Stomach (tissue), 8 donors: ENCODE measurements at regions not wholly inside any gene's neighbourhood (a gene's known extent, or its start where the extent isn't known, plus 50 kb on each side); places are given as distances from the start of the nearest gene placed in this dataset.

ENCODE experiments used
- DNase-seq, 2 donors: peaks; one replicate each; pipeline versions ENCODE4 v3.0.0 to v3.0.0-alpha.2; 2013 to 2019
- H3K27ac ChIP-seq, 5 donors: fragments of 200-600 bp in 4 of 5; sonication (generic) in 4 of 5; one replicate each; pipeline ENCODE4 v1.5.1; 2013 to 2019; ENCODE audit warnings: mild to moderate bottlenecking in 1 of 5, moderate library complexity in 1 of 5
- H3K27me3 ChIP-seq, 3 donors: fragments of 200-600 bp; sonication (generic); one replicate each; pipeline ENCODE4 v1.5.1; 2017 to 2019; ENCODE audit warnings: mixed run types in 1 of 3
- H3K36me3 ChIP-seq, 4 donors: fragments of 200-600 bp; sonication (generic); 1 replicate in 3 of 4; 2 replicates in 1 of 4; pipeline ENCODE4 v1.5.1; 2016 to 2019
- H3K4me1 ChIP-seq, 4 donors: fragments of 200-600 bp; sonication (generic); one replicate each; pipeline ENCODE4 v1.5.1; 2016 to 2019
- H3K4me3 ChIP-seq, 4 donors: fragments of 200-600 bp; sonication (generic) in 3 of 4; one replicate each; pipeline ENCODE4 v1.5.1; 2016 to 2019; ENCODE audit warnings: mild to moderate bottlenecking in 1 of 4
- H3K9me3 ChIP-seq, 4 donors: fragments of 200-600 bp; sonication (generic); one replicate each; pipeline ENCODE4 v1.5.1; 2016 to 2019
- CTCF ChIP-seq, 7 experiments: fragments of 450-650 bp in 4 of 7; fragments of 200-600 bp in 3 of 7; sonication (generic) in 3 of 7; IDR thresholded peaks; one replicate each; pipeline ENCODE4 v1.5.1; 2016 to 2019; ENCODE audit warnings: antibody characterized with exemption in 7 of 7, control low read depth in 2 of 7, mild to moderate bottlenecking in 1 of 7
- EP300 ChIP-seq: sonication (generic); formaldehyde crosslinking; IDR thresholded peaks from one replicate; pipeline ENCODE4 v1.6.1; 2017; ENCODE audit warnings: antibody characterized with exemption
- POLR2A ChIP-seq, 4 donors: fragments of 450-650 bp; IDR thresholded peaks; one replicate each; pipeline ENCODE4 v1.6.1; 2016; ENCODE audit warnings: antibody characterized with exemption in 4 of 4, control low read depth in 2 of 4, mild to moderate bottlenecking in 1 of 4, moderate library complexity in 1 of 4
- POLR2AphosphoS5 ChIP-seq, 3 donors: sonication (generic); formaldehyde crosslinking; IDR thresholded peaks; one replicate each; pipeline ENCODE4 v1.6.1; 2016; ENCODE audit warnings: antibody characterized with exemption in 3 of 3
- WGBS, 5 donors: extraction: QIAGEN DNeasy Blood & Tissue Kit in 3 of 5; methylation state at CpG; one replicate each; pipeline versions ENCODE4 v1.1.5 to v1.1.7; 2013 to 2018; 5-methylcytosine and 5-hydroxymethylcytosine counted together
- intact Hi-C: fragments of 100-400 bp; cut with DNase I; formaldehyde crosslinking; loops from one replicate; pipeline ENCODE4 v1.15.1; 2023; ENCODE audit warnings: low total_unique reads
- donor health status: healthy with polysubstance abuse.
- donor health status: Bipolar disorder and iron deficiency.
- donor health status: healthy.

- no peaks in the 10 kb centered on the region for H3K36me3 ChIP-seq
- TF ChIP-seq CTCF (IDR thresholded peaks at IDR 0.05) (no peak), POLR2A (IDR thresholded peaks at IDR 0.05) (no peak), POLR2AphosphoS5 (IDR thresholded peaks at IDR 0.05) (no peak), EP300 (no peak)
- no peak for DNase-seq
Observed at GRCh38 chr2:122740594-122740948, 985.1 kb downstream of the TSN start.

GRCh38 chr2:122741403-122741802, 986.0 kb downstream of the TSN start:
- H3K9me3 ChIP-seq: no peaks in the 10 kb centered on the region
- TF ChIP-seq EP300 (no peak), CTCF (IDR thresholded peaks at IDR 0.05) (no peak)
- intact Hi-C loops: no loop called here
- H3K36me3 ChIP-seq: no peaks in the 10 kb centered on the region
- H3K4me1 ChIP-seq: no peaks in the 10 kb centered on the region
- WGBS, 5 donors: 59 to 95% (median 73%) methylated on average over 1 of the region's 1 CpG
- DNase-seq: no peak
- no peak overlapping the region for H3K27ac ChIP-seq
- H3K27me3 ChIP-seq: no peaks in the 10 kb centered on the region
- H3K4me3 ChIP-seq: no peak overlapping the region

More at GRCh38 chr2:122740594-122740948, 985.1 kb downstream of the TSN start:
- Histone ChIP-seq H3K4me3 (no peak overlapping the region), H3K4me1 (no peaks in the 10 kb centered on the region), H3K27me3 (no peaks in the 10 kb centered on the region), H3K27ac (no peak overlapping the region), H3K9me3 (no peaks in the 10 kb centered on the region)
- WGBS, 5 donors: 86 to 100% (median 96%) methylated on average over 1 of the region's 1 CpG
- intact Hi-C loops: no loop called here

GRCh38 chr2:122743021-122743675, 987.7 kb downstream of the TSN start:
- Histone ChIP-seq H3K9me3 (no peaks in the 10 kb centered on the region), H3K4me1 (no peaks in the 10 kb centered on the region), H3K27ac (no peak overlapping the region), H3K4me3 (no peak overlapping the region), H3K27me3 (no peaks in the 10 kb centered on the region), H3K36me3 (no peaks in the 10 kb centered on the region)
- intact Hi-C loops: no loop called here
- 80 to 88% (median 83%) methylated on average over 2 of the region's 2 CpGs for WGBS, 5 donors
- no peak for TF ChIP-seq CTCF (IDR thresholded peaks at IDR 0.05)
- TF ChIP-seq EP300: no peak
- no peak for TF ChIP-seq POLR2A (IDR thresholded peaks at IDR 0.05)
- no peak for TF ChIP-seq POLR2AphosphoS5 (IDR thresholded peaks at IDR 0.05)
- no peak for DNase-seq

GRCh38 chr2:122745603-122746002, 990.2 kb downstream of the TSN start:
- Histone ChIP-seq H3K4me1 (peaks cover 0 to 4% (median 0%) of the 10 kb centered on the region in 4 donors), H3K4me3 (no peak overlapping the region), H3K27me3 (no peaks in the 10 kb centered on the region), H3K36me3 (no peaks in the 10 kb centered on the region), H3K9me3 (no peaks in the 10 kb centered on the region), H3K27ac (no peak overlapping the region)
- TF ChIP-seq EP300: no peak
- WGBS, 5 donors: 56 to 81% (median 71%) methylated on average over 4 of the region's 4 CpGs
- no peak for DNase-seq
- intact Hi-C loops: no loop called here

- intact Hi-C loops: no loop called here
- H3K4me3 ChIP-seq: no peak overlapping the region
- no peak for TF ChIP-seq CTCF (IDR thresholded peaks at IDR 0.05)
- no peak for TF ChIP-seq POLR2A (IDR thresholded peaks at IDR 0.05)
- no peak for TF ChIP-seq EP300
- no peak for TF ChIP-seq POLR2AphosphoS5 (IDR thresholded peaks at IDR 0.05)
Observed at GRCh38 chr2:122747670-122748069, 992.2 kb downstream of the TSN start.

More at GRCh38 chr2:122747670-122748069, 992.2 kb downstream of the TSN start:
- H3K27ac ChIP-seq: no peak overlapping the region
- no peaks in the 10 kb centered on the region for H3K27me3 ChIP-seq
- H3K4me1 ChIP-seq: peaks cover 0 to 4% (median 0%) of the 10 kb centered on the region in 4 donors
- no peaks in the 10 kb centered on the region for H3K9me3 ChIP-seq
- H3K36me3 ChIP-seq: no peaks in the 10 kb centered on the region
- 77 to 97% (median 93%) methylated on average over 2 of the region's 2 CpGs for WGBS, 5 donors
- DNase-seq: no peak
